LNCaP clone FGC (cell line): ENCODE measurements at regions not wholly inside any gene's neighbourhood (a gene's known extent, or its start where the extent isn't known, plus 50 kb on each side); places are given as distances from the start of the nearest gene placed in this dataset.

ENCODE experiments used
- DNase-seq: peaks from one replicate; pipeline ENCODE4 v3.0.0-alpha.2; 2011; ENCODE audit warnings: low read depth
- H3K4me3 ChIP-seq: 2 replicates; pipeline ENCODE4 v1.5.1; 2011; ENCODE audit warnings: mild to moderate bottlenecking, low read depth, low read length, control low read depth
- TF ChIP-seq, protein P1 (sequence below): IDR thresholded peaks from 2 replicates; pipeline ENCODE4 v1.5.1; 2012; ENCODE audit warnings: mild to moderate bottlenecking; ENCODE audit not compliant: control insufficient read depth, insufficient read depth; ENCODE audit errors: extremely low read depth

DNA sequence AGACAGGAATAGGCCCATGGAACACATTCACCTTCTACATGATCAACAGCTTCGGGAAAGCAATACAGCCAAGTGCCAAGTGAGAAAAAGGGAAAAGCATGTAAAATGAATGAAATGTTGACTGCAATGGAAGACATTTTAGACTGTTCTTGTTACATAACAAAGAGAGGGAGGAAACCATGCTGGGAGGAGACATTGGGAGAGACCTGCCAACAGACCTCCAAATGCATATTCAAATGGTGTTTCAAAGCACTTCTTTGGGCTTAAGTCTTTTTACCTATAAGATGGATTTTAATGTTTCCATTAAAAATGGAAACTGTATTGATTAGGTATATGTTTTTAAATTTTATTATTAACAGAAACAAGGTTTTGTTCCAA lies 350.0 kb upstream of the THBS1 start:
- H3K4me3 ChIP-seq, result no peak overlapping the region
- DNase-seq, result no peak
- TF ChIP-seq, protein P1, sequence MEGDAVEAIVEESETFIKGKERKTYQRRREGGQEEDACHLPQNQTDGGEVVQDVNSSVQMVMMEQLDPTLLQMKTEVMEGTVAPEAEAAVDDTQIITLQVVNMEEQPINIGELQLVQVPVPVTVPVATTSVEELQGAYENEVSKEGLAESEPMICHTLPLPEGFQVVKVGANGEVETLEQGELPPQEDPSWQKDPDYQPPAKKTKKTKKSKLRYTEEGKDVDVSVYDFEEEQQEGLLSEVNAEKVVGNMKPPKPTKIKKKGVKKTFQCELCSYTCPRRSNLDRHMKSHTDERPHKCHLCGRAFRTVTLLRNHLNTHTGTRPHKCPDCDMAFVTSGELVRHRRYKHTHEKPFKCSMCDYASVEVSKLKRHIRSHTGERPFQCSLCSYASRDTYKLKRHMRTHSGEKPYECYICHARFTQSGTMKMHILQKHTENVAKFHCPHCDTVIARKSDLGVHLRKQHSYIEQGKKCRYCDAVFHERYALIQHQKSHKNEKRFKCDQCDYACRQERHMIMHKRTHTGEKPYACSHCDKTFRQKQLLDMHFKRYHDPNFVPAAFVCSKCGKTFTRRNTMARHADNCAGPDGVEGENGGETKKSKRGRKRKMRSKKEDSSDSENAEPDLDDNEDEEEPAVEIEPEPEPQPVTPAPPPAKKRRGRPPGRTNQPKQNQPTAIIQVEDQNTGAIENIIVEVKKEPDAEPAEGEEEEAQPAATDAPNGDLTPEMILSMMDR, result no peak

DNA sequence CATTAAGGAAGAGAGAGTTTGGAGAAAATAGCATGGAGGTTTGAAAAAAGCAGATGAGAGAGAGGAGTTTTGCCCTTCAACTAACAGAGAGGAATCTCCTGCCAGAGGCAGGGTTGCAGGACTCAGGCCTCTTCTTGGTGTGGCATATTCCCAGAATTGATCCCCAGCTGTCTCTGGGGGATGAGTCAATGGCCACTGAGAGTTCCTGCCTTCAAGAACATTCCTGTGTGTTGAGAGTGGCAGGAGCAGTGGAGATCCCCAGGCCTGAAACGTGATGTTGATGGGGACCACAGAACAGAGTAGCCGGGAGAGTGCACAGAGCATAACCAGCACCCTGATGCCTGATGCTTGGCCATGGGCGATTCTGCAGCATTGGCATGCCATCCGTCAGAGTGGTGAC lies 348.4 kb upstream of the THBS1 start:
- no peak overlapping the region for H3K4me3 ChIP-seq
- TF ChIP-seq, protein P1, result no peak
- DNase-seq, result no peak

DNA sequence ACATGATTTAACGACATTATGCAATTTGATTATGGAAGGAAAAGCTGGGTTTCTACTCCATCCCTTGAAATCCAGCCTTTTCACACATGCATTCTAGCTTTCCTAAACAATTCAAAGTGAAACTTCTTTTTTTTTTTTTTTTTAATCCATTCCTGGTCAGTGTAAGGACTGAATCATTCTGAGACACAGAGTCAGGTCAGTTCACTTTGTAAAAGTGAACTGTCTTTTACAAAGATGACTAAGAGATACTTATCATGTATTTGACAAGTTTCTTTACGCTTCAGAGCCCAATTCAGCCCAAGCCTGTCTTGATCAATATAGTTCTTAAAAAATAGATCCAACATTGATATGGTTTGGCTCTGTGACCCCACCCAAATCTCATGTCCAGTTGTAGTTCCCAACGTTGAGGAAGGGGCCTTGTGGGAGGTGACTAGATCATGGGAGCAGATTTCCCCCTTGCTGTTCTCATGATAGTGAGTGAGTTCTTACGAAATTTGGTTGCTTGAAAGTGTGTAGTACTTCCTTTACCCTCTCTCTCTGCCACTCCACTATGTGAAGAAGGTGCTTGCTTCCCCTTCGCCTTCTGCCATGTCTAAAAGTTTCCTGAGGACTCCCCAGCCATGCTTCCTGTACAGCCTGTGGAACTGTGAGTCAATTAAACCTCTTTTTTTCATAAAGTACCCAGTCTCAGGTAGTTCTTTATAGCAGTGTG lies 345.6 kb upstream of the THBS1 start:
- TF ChIP-seq, protein P1, result no peak
- no peak for DNase-seq
- H3K4me3 ChIP-seq, result no peak overlapping the region

DNA sequence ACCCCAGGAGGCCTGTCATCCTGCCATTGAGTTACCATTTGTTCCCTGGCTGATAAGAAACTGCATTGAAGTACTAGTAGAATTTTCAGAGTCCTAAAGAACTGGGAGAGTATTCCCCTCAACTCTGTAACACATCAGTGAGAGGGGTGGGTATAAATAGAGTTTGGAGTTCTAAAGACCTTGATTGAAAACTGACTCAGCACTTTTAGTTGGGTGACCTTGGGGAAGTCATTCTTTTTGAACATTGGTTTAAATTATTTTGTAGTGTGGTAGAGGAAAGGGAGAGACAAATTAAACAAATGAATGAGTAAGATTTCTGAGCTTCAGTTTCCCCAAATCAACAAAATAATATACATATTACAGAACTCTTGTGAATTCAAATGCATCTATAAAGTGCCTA lies 344.5 kb upstream of the THBS1 start:
- no peak overlapping the region for H3K4me3 ChIP-seq
- TF ChIP-seq, protein P1, result no peak
- no peak for DNase-seq

DNA sequence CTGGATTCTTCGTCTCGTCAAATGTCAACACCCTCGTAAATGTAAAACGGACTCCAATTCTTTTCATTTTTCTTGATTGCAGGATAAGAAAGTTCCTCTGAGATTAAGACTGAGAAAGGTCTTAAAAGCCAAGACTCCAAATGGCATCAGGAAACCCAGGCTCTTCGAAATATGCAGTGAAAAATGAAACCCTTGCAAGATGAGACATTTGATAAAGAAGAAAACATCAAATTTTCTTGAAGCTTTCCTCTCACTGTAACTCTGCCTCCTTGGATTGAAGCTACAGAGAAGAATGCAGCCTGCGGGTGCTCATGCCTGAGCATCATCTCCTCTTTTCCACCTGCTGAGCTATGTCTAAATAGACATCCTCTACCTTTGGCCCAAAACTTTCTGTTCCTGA lies 342.4 kb upstream of the THBS1 start:
- TF ChIP-seq, protein P1, result no peak
- no peak overlapping the region for H3K4me3 ChIP-seq
- DNase-seq, result no peak

DNA sequence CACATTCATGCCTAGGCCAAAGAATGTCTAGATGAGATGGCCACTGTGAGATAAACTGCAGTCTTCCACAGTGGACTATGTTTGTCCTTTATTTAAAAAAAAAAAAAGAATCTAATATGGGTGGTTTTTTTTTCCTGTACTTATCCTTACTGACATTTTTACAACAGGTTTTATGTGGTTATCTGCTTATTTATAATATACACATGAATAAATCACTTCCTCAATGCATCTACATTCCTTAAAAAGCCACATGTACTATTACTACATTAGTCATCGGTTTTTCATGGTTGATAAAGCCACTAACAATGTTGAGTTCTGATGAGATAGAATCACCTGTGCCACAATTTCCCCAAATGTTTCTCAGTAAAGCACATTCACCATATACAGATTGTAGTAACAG lies 341.3 kb upstream of the THBS1 start:
- no peak overlapping the region for H3K4me3 ChIP-seq
- DNase-seq, result no peak

More for the DNA sequence above, 341.3 kb upstream of the THBS1 start:
- TF ChIP-seq, protein P1, result no peak
